CD4-positive, alpha-beta T cell (primary cell): ENCODE measurements at regions not wholly inside any gene's neighbourhood (a gene's known extent, or its start where the extent isn't known, plus 50 kb on each side); places are given as distances from the start of the nearest gene placed in this dataset.

Source experiments
- ATAC-seq: fragments of 200-7000 bp; cut with Tn5 transposase; one replicate; pipeline ENCODE4 v1.10.0; 2022; ENCODE audit warnings: mild to moderate bottlenecking; ENCODE audit not compliant: poor library complexity
- CTCF ChIA-PET: fragments of 350-600 bp; sonication (Branson Sonifier 250); formaldehyde crosslinking; loops from one replicate; lab custom pipeline; 2021; ENCODE audit warnings: antibody characterized with exemption, inconsistent platforms; lab: Charles Lee
- POLR2A ChIA-PET: fragments of 350-600 bp; sonication (Branson Sonifier 250); formaldehyde crosslinking; loops from one replicate; lab custom pipeline; 2021; ENCODE audit warnings: antibody characterized with exemption, inconsistent platforms; lab: Charles Lee
- DNase-seq, 14 experiments: peaks; one replicate each; pipeline ENCODE4 v3.0.0-alpha.2; 2013 to 2020; ENCODE audit warnings: mixed read lengths in 2 of 14
- H3K27ac ChIP-seq, 2 donors: one replicate each; pipeline versions ENCODE4 v1.5.1 to v1.7.0; 2013; ENCODE audit warnings: low read length in 2 of 2, low read depth in 1 of 2, mild to moderate bottlenecking in 1 of 2
- H3K27me3 ChIP-seq, 2 experiments: 1 replicate in 1 of 2; 2 replicates in 1 of 2; pipeline versions ENCODE4 v1.6.1 to v1.7.0; 2013; ENCODE audit warnings: low read length in 2 of 2, control low read depth in 1 of 2, mild to moderate bottlenecking in 1 of 2, moderate library complexity in 1 of 2; ENCODE audit not compliant: insufficient read depth in 2 of 2, control insufficient read depth in 1 of 2
- H3K36me3 ChIP-seq: one replicate; pipeline ENCODE4 v1.6.1; 2013; ENCODE audit warnings: low read length, control low read depth; ENCODE audit not compliant: insufficient read depth
- H3K4me1 ChIP-seq: one replicate; pipeline ENCODE4 v1.6.1; 2013; ENCODE audit warnings: low read length, control low read depth; ENCODE audit not compliant: insufficient read depth
- H3K4me3 ChIP-seq: one replicate; pipeline ENCODE4 v1.5.1; 2013; ENCODE audit warnings: mild to moderate bottlenecking, low read length, moderate library complexity
- H3K9me3 ChIP-seq, 2 experiments: 1 replicate in 1 of 2; 2 replicates in 1 of 2; pipeline versions ENCODE4 v1.6.1 to v1.7.0; 2013; ENCODE audit warnings: low read length in 2 of 2, mild to moderate bottlenecking in 2 of 2, control low read depth in 1 of 2, moderate library complexity in 1 of 2; ENCODE audit not compliant: control insufficient read depth in 1 of 2, insufficient read depth in 1 of 2
- H3K27ac Mint-ChIP-seq: one replicate; pipeline ENCODE4 v1.8.0; 2020; ENCODE audit warnings: mixed read lengths
- H3K27me3 Mint-ChIP-seq: one replicate; pipeline ENCODE4 v1.8.0; 2021; ENCODE audit warnings: mixed read lengths
- H3K36me3 Mint-ChIP-seq: one replicate; pipeline ENCODE4 v1.8.0; 2021; ENCODE audit warnings: low read depth, mixed read lengths
- H3K4me1 Mint-ChIP-seq: one replicate; pipeline ENCODE4 v1.8.0; 2021; ENCODE audit warnings: low read depth, mixed read lengths
- H3K4me3 Mint-ChIP-seq: one replicate; pipeline ENCODE4 v1.8.0; 2020; ENCODE audit warnings: mild to moderate bottlenecking, mixed read lengths
- H3K9me3 Mint-ChIP-seq: one replicate; pipeline ENCODE4 v1.8.0; 2020; ENCODE audit warnings: mixed read lengths
- intact Hi-C, 2 experiments: fragments of 100-400 bp; cut with DNase I in 1 of 2; cut with micrococcal nuclease in 1 of 2; formaldehyde crosslinking; loops; one replicate each; pipeline versions ENCODE4 v1.15.1 to v1.9.0; 2023 to 2025; cut with DNase I, micrococcal nuclease
- TF ChIP-seq, protein P1 (sequence below): fragments of 200-600 bp; IDR thresholded peaks from one replicate; pipeline ENCODE4 v1.8.0; 2022; ENCODE audit warnings: antibody characterized with exemption, mild to moderate bottlenecking

DNA sequence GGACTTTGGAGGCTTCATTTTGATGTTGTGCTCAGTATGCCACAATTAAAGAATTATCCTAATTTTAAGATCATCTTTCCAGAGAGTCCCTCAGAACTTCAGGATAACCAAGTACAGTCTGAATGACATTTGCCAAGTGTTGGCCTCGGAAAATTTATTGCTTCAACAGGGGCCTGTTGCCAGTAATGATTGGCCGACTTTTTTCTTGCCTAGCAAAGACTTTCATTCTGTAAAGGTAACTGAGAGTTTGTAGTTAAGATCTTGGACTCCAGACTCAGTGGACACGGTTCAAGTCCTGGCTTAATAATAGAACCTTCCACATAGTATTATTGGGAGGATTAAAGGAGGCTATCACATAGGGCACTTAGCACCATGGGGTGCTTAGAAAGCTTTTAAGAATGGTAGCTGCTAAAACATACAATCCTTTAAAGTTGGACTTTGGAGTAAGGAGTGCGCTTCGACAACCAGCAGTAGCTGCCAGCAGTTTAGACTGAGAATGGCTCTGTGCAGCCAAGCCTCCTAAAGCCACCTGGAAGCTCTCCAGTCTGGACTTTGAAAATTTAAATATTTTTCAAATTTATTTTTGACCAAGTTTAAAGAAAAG lies 90.0 kb downstream of the PLCE1 start:
- Mint-ChIP-seq H3K4me1 (no peaks in the 10 kb centered on the region), H3K27ac (no peak overlapping the region), H3K4me3 (no peak overlapping the region), H3K9me3 (no peaks in the 10 kb centered on the region), H3K36me3 (no peaks in the 10 kb centered on the region), H3K27me3 (peaks cover 5% of the 10 kb centered on the region)
- intact Hi-C loops: no loop called here
- TF ChIP-seq, protein P1, sequence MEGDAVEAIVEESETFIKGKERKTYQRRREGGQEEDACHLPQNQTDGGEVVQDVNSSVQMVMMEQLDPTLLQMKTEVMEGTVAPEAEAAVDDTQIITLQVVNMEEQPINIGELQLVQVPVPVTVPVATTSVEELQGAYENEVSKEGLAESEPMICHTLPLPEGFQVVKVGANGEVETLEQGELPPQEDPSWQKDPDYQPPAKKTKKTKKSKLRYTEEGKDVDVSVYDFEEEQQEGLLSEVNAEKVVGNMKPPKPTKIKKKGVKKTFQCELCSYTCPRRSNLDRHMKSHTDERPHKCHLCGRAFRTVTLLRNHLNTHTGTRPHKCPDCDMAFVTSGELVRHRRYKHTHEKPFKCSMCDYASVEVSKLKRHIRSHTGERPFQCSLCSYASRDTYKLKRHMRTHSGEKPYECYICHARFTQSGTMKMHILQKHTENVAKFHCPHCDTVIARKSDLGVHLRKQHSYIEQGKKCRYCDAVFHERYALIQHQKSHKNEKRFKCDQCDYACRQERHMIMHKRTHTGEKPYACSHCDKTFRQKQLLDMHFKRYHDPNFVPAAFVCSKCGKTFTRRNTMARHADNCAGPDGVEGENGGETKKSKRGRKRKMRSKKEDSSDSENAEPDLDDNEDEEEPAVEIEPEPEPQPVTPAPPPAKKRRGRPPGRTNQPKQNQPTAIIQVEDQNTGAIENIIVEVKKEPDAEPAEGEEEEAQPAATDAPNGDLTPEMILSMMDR: no peak
- Histone ChIP-seq H3K27me3 (peaks cover 0 to 3% of the 10 kb centered on the region in 2 experiments), H3K36me3 (no peaks in the 10 kb centered on the region), H3K27ac (no peak overlapping the region), H3K9me3 (no peaks in the 10 kb centered on the region), H3K4me1 (no peaks in the 10 kb centered on the region), H3K4me3 (no peak overlapping the region)
- POLR2A ChIA-PET: no interaction called here
- CTCF ChIA-PET: no interaction called here
- ATAC-seq: no peak
- DNase-seq: no peak

- Mint-ChIP-seq H3K4me1 (no peaks in the 10 kb centered on the region), H3K27me3 (peaks cover 5% of the 10 kb centered on the region), H3K9me3 (no peaks in the 10 kb centered on the region), H3K4me3 (no peak overlapping the region), H3K27ac (no peak overlapping the region), H3K36me3 (no peaks in the 10 kb centered on the region)
- H3K27me3 ChIP-seq: peaks cover 0 to 3% of the 10 kb centered on the region in 2 experiments
- no peak overlapping the region for H3K4me3 ChIP-seq
- no peak for ATAC-seq
- H3K27ac ChIP-seq: no peak overlapping the region
- ChIA-PET CTCF (no interaction called here), POLR2A (no interaction called here)
- intact Hi-C loops: no loop called here
- no peak for DNase-seq
- H3K4me1 ChIP-seq: no peaks in the 10 kb centered on the region
- H3K9me3 ChIP-seq: no peaks in the 10 kb centered on the region
- TF ChIP-seq, protein P1: no peak
- no peaks in the 10 kb centered on the region for H3K36me3 ChIP-seq
Measured at GRCh38 chr10:94084344-94084743, 90.6 kb downstream of the PLCE1 start.

DNA sequence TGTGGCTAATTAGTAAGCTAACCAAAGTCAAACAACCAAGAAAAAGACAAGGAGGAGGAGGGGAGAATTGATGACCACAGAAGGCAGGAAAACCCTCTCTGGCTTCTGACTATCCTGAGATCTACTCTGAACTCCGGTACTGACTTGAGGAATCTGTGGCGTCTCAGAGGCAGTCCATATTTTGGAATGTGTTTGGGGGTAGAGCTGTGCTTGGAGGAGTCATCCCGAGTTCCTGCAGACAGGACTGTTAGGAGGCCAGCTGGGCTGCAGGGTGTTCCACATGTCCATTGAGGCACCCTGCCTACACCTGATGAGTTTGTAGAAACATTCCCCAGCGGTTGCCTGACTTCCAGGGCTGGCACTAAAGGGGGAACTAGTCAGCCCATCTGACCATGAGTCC lies 91.6 kb downstream of the PLCE1 start:
- DNase-seq: no peak
- no peak for ATAC-seq
- Histone ChIP-seq H3K27ac (no peak overlapping the region), H3K4me3 (no peak overlapping the region), H3K36me3 (no peaks in the 10 kb centered on the region), H3K4me1 (no peaks in the 10 kb centered on the region), H3K27me3 (peaks cover 0 to 3% of the 10 kb centered on the region in 2 experiments), H3K9me3 (no peaks in the 10 kb centered on the region)
- H3K4me1 Mint-ChIP-seq: no peaks in the 10 kb centered on the region
- TF ChIP-seq, protein P1: no peak
- H3K27me3 Mint-ChIP-seq: peaks cover 5% of the 10 kb centered on the region
- ChIA-PET CTCF (no interaction called here), POLR2A (no interaction called here)
- no peak overlapping the region for H3K27ac Mint-ChIP-seq
- H3K9me3 Mint-ChIP-seq: no peaks in the 10 kb centered on the region
- no peak overlapping the region for H3K4me3 Mint-ChIP-seq
- no peaks in the 10 kb centered on the region for H3K36me3 Mint-ChIP-seq
- intact Hi-C loops: no loop called here
